GM12865 (cell line): ENCODE measurements at regions not wholly inside any gene's neighbourhood (a gene's known extent, or its start where the extent isn't known, plus 50 kb on each side); places are given as distances from the start of the nearest gene placed in this dataset.

Source experiments
- DNase-seq: peaks from one replicate; pipeline ENCODE4 v3.0.0; 2010; ENCODE audit warnings: low read depth
- H3K4me3 ChIP-seq: 2 replicates; pipeline ENCODE4 v1.5.1; 2011; ENCODE audit warnings: mild to moderate bottlenecking, low read depth, low read length, control low read depth
- CTCF ChIP-seq: IDR thresholded peaks from 2 replicates; pipeline ENCODE4 v1.5.1; 2011; ENCODE audit warnings: low read length, control low read depth, low read depth, inconsistent platforms; ENCODE audit not compliant: insufficient read depth; ENCODE audit errors: missing control alignments

- no peak for DNase-seq
- no peak overlapping the region for H3K4me3 ChIP-seq
Observed at GRCh38 chr12:28601570-28602058, 411.4 kb downstream of the CCDC91 start.

GRCh38 chr12:28602786-28603185, 412.5 kb downstream of the CCDC91 start:
- no peak for DNase-seq
- no peak for TF ChIP-seq CTCF
- H3K4me3 ChIP-seq: no peak overlapping the region

More at GRCh38 chr12:28601570-28602058, 411.4 kb downstream of the CCDC91 start:
- TF ChIP-seq CTCF: no peak

GRCh38 chr12:28603239-28603638, 413.0 kb downstream of the CCDC91 start:
- no peak overlapping the region for H3K4me3 ChIP-seq
- no peak for TF ChIP-seq CTCF
- no peak for DNase-seq

- no peak overlapping the region for H3K4me3 ChIP-seq
- no peak for DNase-seq
- no peak for TF ChIP-seq CTCF
Observed at GRCh38 chr12:28603801-28604200, 413.5 kb downstream of the CCDC91 start.

GRCh38 chr12:28604240-28604639, 414.0 kb downstream of the CCDC91 start:
- no peak for DNase-seq
- no peak overlapping the region for H3K4me3 ChIP-seq
- no peak for TF ChIP-seq CTCF

- TF ChIP-seq CTCF: no peak
- no peak overlapping the region for H3K4me3 ChIP-seq
- no peak for DNase-seq
Observed at GRCh38 chr12:28606967-28607557, 416.8 kb downstream of the CCDC91 start.
